ENCODE measurements at regions not wholly inside any gene's neighbourhood (a gene's known extent, or its start where the extent isn't known, plus 50 kb on each side); places are given as distances from the start of the nearest gene placed in this dataset.

DNA sequence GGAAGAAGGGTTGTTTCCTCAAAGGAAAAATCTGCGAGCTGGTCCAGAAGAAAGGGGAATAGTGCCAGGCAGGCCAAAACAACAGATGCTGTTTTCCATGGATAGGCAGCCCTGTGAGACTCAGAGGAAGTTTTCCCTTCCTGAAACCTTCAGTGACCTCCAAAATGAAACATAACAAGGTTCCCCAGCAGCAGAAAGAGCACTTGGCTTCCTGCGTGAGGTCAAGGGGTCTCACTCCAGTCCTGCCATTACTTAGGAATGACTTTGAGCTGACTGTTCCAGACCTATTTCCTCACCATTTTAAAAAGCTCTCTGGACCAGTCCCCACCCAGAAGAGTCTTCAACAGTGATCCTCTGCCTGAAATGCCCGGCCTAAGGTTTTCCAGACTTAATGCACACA, 104.6 kb upstream of the IPO5 start:
- no peak for TF ChIP-seq ZFX (IDR thresholded peaks at IDR 0.05)
- TF ChIP-seq, protein P1, sequence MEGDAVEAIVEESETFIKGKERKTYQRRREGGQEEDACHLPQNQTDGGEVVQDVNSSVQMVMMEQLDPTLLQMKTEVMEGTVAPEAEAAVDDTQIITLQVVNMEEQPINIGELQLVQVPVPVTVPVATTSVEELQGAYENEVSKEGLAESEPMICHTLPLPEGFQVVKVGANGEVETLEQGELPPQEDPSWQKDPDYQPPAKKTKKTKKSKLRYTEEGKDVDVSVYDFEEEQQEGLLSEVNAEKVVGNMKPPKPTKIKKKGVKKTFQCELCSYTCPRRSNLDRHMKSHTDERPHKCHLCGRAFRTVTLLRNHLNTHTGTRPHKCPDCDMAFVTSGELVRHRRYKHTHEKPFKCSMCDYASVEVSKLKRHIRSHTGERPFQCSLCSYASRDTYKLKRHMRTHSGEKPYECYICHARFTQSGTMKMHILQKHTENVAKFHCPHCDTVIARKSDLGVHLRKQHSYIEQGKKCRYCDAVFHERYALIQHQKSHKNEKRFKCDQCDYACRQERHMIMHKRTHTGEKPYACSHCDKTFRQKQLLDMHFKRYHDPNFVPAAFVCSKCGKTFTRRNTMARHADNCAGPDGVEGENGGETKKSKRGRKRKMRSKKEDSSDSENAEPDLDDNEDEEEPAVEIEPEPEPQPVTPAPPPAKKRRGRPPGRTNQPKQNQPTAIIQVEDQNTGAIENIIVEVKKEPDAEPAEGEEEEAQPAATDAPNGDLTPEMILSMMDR (conservative IDR thresholded peaks at IDR 0.05) = no peak

DNA sequence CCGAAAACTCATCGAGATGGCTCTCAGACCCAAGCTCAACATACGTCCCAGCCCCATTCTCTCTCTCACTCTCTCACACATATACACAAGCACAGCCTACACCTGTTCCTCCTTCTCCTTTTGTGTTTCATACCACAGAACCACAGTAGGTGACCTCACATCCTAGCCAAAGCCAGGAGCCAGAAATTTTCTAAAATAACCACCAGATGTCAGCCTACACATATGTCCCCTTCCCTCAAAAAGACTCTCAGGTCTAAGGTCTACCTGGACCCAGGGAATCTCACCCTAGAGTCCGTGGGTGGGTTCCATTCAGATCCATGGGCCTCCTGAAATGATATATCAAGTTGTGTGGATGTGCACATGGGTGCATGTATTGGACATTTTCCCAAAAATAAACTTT, 104.2 kb upstream of the IPO5 start:
- TF ChIP-seq, protein P1 (conservative IDR thresholded peaks at IDR 0.05) = peak; percentile 62
- no peak for TF ChIP-seq ZFX (IDR thresholded peaks at IDR 0.05)
- no peak overlapping the region for H3K27ac ChIP-seq

More for the DNA sequence above, 104.6 kb upstream of the IPO5 start:
- no peak overlapping the region for H3K27ac ChIP-seq

DNA sequence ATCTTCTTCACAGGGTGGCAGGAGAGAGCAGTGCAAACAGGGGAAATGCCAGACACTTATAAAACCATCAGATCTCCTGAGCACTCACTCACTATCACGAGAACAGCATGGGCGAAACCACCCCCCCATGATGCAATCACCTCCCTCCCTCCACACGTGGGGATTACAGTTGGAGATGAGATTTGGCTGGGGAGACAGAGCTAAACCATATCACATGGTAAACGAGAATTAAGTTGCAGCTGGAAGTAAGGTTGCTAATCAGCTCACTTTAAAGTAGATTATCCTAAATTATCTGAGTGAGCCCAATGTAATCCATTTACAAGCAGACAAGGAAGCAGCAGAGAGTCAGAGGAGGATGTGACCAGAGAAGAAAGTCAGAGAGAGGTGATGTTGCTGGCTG, 102.2 kb upstream of the IPO5 start:
- TF ChIP-seq ZFX (IDR thresholded peaks at IDR 0.05) = no peak
- no peak overlapping the region for H3K27ac ChIP-seq

DNA sequence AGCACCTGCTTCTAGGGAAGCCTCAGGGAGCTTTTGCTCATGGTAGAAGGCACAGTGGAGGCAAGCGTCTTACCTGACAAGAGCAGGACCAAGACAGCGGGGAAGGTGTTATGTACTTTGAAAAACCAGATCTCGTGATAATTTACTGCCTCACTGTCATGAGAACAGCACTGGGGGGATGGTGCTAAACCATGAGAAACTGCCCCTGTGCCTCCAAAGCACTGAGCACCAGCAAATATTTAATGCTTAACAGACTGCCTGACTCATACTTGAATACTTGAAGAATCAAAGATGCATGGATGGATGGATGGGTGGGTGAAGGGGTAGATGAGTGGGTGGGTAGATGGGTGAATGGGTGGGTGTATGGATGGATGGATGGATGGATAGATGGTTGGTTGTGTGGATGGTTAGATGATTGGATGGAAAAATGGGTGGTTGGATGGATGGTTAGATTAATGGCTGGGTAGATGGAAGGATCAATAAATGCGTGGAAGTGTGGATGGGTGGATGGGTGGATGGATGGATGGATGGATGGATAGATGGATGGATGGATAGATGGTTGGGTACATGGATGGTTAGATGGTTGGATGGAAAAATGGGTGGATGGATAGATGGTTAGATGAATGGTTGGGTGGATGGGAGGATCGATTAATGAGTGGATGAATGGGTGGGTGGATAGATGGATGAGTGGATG, 101.1 kb upstream of the IPO5 start:
- H3K27ac ChIP-seq = no peak overlapping the region

DNA sequence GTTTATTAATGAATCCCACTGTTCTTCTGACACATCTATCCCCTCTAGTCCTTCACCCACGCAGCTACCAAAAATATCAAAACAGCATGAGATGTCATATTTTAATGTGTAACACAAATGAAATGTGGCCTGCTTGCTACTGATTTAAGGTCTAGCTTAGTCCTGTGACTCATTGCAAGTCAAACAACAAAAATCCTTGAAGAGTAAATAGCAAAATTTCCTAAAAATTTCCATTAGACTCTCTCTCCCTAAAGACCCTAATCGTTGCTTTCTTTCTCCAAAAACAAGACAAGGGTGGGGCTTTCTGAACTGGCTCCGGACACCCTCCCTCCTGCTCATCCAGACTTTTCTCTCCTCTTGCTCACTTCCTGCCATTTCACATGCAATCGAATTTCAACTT, 99.9 kb upstream of the IPO5 start:
- H3K27ac ChIP-seq = no peak overlapping the region
- no peak for TF ChIP-seq ZFX (IDR thresholded peaks at IDR 0.05)
- TF ChIP-seq, protein P1 (conservative IDR thresholded peaks at IDR 0.05) = no peak

More for the DNA sequence above, 101.1 kb upstream of the IPO5 start:
- TF ChIP-seq, protein P1 (conservative IDR thresholded peaks at IDR 0.05) = no peak
- no peak for TF ChIP-seq ZFX (IDR thresholded peaks at IDR 0.05)

DNA sequence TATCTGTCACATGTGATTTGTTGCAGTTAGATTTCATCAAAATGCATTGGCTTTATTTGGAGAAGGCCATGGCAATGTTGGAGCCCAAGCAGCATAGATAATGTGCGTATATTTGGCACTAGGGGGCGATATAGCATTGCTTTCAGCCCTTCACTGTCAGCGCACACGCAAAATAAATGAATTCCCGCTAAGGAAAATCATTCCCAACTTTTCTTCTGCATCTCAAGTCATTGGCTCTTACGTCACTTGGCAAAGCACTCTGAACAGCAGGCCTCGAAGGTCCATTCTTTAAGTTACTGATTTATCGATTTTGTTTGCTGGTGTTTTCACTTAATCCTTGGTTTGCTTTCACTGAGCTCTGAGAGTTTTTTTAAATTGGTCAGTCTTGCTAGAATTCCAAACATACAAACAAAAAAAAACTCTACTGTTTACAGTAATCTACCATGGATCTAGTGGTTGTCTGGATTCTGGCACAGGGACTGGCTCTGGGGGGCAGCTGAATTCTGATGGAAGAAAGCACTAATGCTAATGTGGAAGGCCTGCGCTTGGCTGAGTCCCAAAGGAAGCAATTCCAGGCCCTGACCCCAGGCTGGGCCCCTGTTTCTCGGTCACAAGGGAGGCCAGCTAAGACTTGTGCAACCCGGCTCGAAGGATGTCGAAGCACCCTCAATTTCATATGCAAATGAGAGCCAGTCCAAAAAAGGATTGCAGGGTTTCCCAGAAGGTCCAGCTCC, 97.7 kb upstream of the IPO5 start:
- no peak overlapping the region for H3K27ac ChIP-seq
- TF ChIP-seq, protein P1 (conservative IDR thresholded peaks at IDR 0.05) = peak; percentile 88
- TF ChIP-seq ZFX (IDR thresholded peaks at IDR 0.05) = no peak

DNA sequence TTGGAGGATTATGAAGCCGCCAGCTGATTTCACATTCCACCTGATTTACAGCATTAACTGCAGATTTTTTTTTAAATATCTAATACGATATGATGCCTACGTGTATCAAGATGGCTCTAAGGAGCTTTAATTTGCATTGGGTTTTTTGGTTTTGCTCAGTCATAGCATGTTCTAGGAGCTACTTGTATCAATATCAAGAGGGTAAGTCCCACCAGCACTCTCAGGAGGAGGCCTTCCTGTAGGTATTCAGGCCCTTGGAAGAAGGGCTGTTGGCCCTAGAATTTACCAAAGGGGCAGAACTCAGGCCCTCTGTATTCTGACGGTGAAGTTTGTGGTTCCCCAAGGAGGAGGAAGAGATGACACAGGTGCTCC, 97.2 kb upstream of the IPO5 start:
- TF ChIP-seq, protein P1 (conservative IDR thresholded peaks at IDR 0.05) = no peak
- no peak for TF ChIP-seq ZFX (IDR thresholded peaks at IDR 0.05)
- no peak overlapping the region for H3K27ac ChIP-seq
